Renal pelvis (tissue), 1 donor: ENCODE measurements at regions not wholly inside any gene's neighbourhood (a gene's known extent, or its start where the extent isn't known, plus 50 kb on each side); places are given as distances from the start of the nearest gene placed in this dataset.
"Not testable (repeated sequence)": the region's sequence is repeated elsewhere in the genome, so short reads cannot be mapped to it uniquely, and the experiment has no call there.

ENCODE experiments used
- DNase-seq: peaks from one replicate; pipeline ENCODE4 v3.0.0-alpha.2; 2013

- not testable (repeated sequence) for DNase-seq
These were observed 435.8 kb downstream of the SHISA9 start for GRCh38 chr16:13336907-13337881.

GRCh38 chr16:13338044-13338443, 436.6 kb downstream of the SHISA9 start:
- DNase-seq, result no peak

DNA sequence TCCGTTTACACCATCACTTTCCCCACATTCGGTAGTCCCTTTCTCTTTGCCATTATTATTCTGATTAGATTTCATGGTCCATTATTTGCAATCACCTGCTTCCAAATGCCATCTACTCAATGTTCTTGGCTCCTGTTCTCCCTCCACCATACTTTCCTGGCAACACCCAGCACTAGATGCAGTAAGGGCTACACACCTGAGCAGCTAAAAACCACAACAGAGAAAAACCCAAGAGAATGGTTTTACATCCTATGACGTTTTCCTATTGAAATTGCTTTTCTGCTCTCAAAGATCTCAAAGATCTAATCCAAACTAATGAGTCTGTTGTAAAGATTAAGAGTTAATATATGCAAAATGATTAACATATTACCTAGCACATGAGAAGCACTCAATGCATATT, 441.3 kb downstream of the SHISA9 start:
- no peak for DNase-seq

GRCh38 chr16:13344001-13344400, 442.6 kb downstream of the SHISA9 start:
- DNase-seq, result no peak

DNA sequence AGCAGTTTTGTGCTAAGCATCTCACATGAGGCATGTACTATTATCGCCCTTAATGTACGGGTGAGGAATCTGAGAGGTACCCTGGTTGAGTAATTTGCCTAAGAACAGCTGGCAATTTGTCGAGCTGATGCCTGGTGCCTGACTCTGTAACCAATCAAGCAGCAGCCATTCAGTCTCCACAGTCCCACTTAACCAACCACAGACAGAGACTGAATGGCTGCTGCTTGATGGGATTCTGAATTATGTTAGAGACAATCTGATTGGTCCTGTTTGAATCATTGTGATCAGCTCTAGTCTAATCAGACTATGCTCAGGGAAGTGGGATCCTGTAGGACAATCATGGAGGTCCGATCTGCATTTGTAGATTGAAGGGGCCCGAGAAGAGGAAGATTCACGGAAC, 447.0 kb downstream of the SHISA9 start:
- DNase-seq, result no peak

GRCh38 chr16:13350000-13350399, 448.6 kb downstream of the SHISA9 start:
- DNase-seq, result no peak

GRCh38 chr16:13351181-13351580, 449.8 kb downstream of the SHISA9 start:
- DNase-seq, result no peak

DNA sequence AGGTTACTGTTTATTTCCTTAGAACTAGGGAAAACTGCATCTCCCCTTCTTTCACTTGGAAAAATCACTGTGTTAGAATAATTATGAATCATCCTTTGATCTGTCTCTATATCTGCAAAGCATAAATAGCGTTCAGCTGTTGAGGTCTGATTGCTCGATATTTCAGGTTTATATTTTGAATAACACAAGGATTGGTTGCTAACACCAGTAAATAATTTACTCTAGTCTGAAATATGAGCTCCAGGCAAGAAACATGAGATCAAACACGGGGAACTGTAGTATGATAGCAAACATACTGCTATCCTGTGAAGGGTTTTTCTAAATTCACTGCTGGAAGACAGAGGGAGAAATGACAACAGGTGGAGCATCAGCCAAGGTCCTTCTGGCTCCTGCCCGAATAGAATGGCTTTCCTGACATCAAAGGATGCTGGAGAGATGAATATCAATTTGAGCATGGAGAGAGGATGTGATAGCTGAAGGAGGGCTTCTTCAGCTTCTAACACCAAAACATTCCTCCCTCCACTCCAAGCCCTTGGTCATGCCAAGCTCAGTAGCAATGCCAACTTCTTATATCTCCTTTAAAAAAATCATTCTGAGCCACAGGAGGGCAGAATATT, 450.3 kb downstream of the SHISA9 start:
- DNase-seq, result no peak

- DNase-seq, result not testable (repeated sequence)
These were observed 451.4 kb downstream of the SHISA9 start for GRCh38 chr16:13352796-13353195.

GRCh38 chr16:13357842-13358241, 456.4 kb downstream of the SHISA9 start:
- DNase-seq, result not testable (repeated sequence)

DNA sequence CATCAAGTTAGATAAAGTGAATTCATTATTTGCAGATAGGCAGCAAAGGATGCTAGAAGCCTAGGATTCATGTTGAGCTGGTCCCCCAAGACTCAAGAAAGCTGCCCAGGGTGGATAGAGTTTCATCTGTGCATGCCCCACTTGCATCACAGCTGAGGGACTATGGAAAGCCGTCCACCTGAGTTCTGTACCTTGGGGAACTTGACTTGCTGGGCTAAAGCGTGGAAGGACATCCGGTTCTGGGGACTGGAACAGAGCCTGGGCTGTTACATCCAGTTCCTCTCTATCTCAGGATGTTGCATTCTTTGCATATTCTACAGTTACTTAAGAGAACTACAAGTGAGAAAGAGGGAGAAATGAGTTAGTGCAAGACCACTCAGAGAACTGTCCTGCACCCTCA, 458.4 kb downstream of the SHISA9 start:
- no peak for DNase-seq

- no peak for DNase-seq
These were observed 471.0 kb downstream of the SHISA9 start for GRCh38 chr16:13372421-13372820.

DNA sequence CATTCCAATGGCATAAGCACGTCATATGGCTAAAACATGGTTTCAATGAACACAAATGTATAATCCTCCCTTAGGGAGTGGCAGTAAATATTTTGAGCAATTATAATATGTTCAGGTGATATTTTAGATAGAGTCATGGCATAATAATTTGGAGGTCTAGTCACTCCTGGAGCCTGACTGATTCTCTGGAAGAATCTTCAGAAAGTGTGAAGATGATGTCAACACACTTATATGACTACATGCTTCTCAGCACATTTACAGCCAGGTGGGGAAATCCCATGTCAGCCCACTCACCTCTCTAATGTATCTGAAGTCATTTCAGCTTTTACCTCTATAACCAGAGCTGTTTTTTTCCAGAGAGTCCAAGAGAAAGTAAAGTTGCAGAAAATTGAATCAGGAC, 474.8 kb downstream of the SHISA9 start:
- no peak for DNase-seq

- DNase-seq, result no peak
These were observed 475.7 kb downstream of the SHISA9 start for GRCh38 chr16:13377143-13377542.

- DNase-seq, result no peak
These were observed 476.8 kb downstream of the SHISA9 start for GRCh38 chr16:13378151-13378550.

DNA sequence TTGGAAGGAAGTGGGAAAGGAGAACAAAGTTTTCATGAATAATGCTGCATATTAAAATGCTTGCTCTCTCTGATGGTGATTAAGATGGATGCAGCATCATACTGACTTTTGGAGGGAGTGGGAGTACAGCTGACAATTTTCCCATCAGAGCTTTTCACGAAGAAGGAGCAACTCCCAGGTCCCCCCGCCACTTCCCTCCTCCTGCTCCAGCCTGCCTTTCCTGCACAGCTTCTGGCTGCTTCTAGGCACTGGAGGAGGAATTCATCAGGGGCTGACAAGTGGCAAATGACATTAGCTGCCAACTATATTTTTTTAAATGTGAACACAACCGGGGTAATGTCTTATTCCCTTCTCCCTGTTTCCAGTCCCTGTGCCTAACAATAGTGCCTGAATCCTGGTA, 477.9 kb downstream of the SHISA9 start:
- no peak for DNase-seq

- DNase-seq, result not testable (repeated sequence)
These were observed 484.0 kb downstream of the SHISA9 start for GRCh38 chr16:13385156-13386040.

DNA sequence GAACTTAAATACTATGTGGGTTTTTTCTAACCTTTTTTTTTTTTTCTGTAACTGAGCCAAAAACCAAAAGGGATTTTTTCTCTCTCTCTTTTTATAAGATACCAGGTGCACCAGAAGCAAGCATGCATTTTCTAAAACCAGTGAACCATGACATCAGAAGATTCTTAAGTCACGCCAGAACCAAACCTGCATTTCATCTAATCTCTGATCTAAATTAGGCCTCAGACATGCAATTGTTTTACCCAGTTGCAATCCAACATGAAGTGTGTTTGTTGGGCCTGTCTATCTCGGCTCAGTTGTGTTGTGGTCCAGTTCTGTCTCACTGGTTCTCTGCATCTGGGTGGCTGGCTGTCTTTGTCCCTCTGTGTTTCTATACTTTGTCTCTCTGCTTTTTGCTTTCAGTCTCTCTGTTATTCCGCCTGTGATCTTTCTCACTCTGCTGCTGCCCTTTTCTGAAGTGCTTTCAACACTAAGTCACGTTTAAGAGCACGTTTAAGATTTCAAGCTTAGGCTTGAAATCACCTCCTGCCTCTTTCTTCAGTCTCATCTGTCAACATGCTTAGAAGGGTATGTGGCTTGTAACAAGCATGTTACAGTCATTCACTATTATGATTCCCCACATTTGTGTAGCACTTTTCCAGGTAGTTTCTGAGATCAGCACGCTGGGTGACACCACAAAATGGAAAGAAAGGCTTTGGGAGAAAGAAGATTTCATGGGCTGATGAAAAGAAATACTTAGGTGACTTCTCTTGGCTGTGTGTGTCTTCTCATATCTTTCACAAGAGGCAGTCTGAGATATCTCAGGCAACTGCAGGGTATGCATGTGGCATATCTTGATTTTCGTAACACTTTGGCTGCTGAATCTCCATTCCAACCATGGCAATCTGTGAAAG, 488.9 kb downstream of the SHISA9 start:
- peak; percentile 21 for DNase-seq

DNA sequence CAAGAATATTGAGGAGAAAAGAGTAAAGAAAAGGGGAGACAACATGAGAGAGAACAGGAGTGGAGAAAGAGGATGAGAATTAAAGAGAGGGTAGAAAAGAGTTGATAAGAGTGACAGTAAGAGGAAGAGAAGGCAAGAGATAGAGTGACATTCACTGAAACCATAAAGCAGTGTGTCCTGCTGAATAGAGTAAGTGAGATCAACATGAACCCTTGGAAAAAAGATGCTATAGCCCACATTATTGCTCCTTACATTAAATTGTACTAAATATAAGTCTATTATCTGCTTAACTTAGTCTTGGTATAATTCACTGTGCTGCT, 489.5 kb downstream of the SHISA9 start:
- no peak for DNase-seq

- DNase-seq, result no peak
These were observed 489.9 kb downstream of the SHISA9 start for GRCh38 chr16:13391337-13391736.

DNA sequence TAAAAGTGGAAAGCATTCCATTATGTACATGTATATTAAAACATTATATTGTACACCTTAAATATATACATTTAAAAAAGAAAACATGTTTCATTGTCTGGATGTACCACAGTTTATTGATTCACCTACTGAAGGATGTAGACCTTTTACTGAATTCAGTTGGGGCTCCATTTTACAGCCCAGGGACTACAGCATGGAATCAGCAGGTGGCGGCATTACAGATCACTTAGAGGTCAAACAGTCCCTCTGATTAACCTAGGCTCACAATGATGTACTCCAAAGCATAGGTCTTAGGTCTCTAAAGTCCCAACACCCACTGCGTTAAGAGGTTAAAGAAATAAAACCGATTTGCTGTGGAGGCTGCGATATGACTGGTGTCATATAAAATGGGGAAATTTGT, 490.9 kb downstream of the SHISA9 start:
- no peak for DNase-seq
